Muscle of arm (tissue), 1 donor: ENCODE measurements at regions not wholly inside any gene's neighbourhood (a gene's known extent, or its start where the extent isn't known, plus 50 kb on each side); places are given as distances from the start of the nearest gene placed in this dataset.
"Not testable (repeated sequence)": the region's sequence is repeated elsewhere in the genome, so short reads cannot be mapped to it uniquely, and the experiment has no call there.

Experiments
- DNase-seq: peaks from one replicate; pipeline ENCODE4 v3.0.0-alpha.2; 2013

DNA sequence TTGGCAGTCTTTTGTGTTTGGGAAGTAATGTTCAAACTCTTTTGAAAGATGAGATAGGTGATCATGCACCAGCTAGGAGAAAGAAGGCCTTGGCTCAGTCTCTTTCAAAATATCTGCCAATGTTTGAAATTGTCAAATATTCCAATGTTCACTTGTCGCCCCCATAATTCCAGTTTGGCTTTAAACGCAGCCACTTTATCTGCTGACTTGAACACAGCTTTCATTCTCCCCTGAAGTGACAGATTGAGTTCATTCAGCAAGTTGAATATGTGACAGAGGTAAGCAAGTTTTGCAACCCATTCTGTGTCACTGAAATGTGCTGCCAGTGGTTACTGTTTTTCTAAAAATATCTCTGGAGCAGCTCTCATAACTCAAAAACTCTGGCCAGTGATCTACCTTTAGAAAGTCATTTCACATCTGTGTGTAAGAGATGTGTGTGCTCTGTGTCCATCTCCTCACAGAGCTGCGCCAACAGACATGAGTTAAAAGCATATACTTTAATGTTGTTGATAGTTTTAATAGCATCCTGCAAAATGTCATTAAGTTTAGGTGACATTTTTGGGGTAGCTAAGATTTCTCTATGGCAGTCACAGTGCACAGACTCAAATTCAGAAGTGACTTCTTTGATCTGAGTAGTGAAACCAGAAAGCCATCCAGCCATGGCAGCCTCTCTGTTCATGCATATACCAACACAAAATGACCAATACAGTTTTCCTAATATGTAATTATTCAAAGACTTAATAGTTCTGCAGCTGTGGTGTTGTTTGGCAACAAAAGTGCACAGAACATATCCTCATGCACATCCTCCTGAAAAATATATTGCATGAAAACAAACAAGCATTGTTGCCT, 614.3 kb upstream of the MIS18BP1 start:
- DNase-seq: no peak

DNA sequence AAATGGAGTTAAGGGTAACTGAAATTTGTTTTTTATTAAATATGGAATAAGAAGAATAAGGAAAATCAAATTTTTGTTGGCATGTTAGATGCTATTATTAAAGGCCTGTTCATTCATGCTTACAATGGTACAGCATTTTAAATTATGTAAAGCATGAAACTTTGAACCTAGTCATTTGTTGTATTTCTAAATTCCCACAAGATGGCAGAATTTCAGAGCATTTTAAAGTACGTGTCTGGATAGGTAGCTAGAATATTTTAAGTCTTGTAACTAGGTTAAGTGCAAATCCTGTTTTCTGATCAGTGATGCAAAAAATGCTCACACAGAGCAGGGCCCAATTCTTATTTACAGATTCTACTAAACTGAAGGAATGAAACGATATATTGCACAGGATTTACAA, 585.6 kb upstream of the MIS18BP1 start:
- DNase-seq: no peak

DNA sequence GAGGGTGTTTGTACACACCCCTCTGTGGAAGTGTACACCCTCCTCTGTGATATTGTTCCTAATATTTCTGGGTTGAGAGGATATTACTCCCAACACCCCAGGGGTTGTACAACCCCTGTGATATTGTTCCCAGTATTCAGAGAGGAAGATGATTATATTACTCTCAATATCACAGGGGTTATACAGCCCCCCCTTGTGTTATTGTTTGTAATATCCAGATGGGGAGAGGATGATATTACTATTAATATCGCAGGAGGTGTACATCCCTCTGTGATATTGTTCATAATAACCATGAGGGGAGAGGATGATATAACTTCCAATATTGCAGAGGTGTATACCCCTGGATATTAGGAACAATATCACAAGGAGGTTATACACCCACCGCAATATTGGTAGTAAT, 566.1 kb upstream of the MIS18BP1 start:
- no peak for DNase-seq

DNA sequence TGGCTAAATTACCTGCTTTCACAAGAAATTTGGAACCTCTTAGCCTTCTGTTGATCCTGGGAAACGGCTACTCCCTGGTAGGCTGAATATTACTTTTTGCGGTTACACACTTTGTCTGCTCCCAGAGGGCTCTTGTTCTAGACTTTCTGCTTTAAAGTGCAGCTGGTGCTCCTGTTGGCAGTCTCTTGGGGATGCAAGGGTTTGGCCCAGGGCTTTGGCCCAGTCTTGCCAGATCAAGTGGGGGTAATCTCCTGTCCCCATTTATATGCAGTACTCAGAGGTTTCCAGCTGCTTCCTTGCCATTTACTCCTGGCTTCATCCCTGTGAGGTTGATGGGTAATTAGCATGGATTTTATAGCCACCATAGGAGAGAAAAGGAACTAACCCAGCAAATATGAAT, 558.2 kb upstream of the MIS18BP1 start:
- DNase-seq: no peak

DNA sequence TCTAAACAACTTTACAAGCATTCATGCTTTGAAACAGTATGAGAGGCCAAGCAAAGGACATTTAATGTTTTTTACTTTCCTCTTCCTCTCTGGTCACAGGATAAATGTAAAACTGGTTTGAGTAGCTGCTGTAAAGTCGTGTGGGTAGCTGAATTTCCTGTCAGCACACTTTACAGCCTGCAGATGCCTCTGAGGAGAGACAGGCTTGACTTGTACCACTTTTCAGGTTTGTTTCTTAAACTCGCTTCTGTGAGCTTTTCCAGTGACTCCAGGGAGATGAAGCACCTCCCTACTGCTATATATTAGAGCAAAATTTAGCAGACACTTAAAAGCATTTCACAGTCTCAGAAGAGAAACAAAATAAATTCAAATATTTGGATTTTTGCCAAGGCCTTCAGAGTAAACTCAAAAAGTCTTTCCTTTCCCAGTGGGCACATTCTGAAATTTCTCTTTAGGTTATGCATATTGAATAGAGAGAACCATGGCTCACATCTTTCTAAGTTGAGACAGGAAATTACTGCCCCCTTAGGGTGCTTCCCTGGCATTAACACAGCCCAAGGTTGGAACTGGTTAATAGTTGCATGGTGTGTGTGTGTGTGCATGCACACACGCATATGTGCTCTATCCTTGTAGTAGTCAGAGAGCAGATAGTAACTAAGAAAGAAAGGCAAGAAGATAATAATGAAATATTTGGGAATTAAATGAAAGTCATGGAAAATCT, 557.3 kb upstream of the MIS18BP1 start:
- DNase-seq: no peak

DNA sequence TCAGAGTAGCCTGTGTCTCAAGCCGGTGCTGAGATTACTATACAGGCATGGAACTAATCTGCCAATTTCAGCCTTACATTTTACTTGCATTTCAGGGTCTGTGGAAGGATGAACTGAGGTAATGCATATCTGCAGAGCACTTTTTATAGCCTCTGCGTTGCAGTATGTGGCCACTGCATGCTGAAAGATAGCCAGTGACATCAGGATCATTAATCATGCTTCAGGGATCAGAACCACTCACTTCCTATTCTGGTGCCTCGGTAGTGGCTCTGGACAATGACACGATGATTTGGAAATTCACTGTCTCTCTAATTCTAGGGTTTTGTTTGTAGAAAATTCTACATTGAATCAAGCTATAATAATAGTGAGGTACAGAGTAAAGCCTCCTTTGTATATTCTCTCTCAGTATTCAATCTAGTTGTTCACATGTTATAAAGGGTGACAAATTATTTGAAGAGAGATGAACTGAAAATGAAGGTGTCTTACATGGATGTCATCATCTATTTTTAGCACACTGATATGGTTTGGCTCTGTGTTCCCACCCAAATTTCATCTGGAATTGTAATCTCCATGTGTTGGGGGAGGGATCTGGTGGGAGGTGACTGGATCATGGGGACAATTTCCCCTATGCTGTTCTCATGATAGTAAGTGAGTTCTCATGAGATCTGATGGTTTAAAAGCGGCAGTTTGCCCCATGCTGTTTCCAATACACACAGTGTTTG, 554.3 kb upstream of the MIS18BP1 start:
- no peak for DNase-seq

DNA sequence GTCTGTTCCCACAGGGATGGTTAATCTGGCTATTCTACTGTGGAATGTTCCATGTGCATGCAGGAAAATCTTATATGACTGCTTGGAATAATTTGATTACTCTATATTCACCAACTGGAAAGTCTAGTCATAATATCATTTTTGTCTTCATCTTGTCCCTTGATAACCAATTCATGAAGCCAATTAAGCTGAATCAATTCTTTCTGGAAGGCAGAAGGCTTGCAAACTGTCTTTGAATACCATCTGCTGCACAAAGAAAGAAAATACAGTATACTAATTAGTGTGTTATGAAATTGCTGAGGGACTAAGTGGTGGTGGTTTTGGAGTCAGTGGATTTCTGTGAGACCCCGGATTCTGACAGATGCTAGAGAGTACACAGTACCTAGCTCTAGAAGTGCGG, 546.5 kb upstream of the MIS18BP1 start:
- DNase-seq: no peak

DNA sequence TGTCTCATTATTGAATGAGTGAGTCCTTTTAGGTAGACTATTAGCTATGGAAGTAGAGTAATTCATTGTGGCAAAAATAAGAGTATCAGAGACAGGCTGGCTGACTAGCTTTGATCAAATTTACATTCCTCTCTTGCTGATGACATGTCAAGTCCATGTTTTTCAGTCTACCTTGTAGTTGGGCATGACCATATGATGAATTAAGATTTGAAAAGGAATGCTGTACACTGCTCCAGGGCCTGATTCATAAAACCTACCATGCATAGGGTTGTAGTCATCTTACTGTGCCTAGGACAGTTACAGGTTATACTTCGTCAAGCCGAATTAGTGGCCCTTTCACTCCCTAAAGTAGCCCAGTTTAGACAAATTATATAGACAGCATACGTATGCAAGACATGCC, 545.7 kb upstream of the MIS18BP1 start:
- no peak for DNase-seq

DNA sequence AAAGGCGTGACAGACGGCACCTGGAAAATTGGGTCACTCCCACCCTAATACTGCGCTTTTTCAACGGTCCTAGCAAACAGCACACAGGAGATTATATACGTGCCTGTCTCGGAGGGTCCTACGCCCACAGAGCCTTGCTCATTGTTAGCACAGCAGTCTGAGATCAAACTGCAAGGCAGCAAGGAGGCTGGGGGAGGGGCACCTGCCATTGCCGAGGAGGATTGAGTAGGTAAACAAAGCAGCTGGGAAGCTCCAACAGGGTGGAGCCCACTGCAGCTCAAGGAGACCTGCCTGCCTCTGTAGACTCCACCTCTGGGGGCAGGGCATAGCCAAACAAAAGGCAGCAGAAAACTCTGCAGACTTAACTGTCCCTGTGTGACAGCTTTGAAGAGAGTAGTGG, 543.0 kb upstream of the MIS18BP1 start:
- not testable (repeated sequence) for DNase-seq

DNA sequence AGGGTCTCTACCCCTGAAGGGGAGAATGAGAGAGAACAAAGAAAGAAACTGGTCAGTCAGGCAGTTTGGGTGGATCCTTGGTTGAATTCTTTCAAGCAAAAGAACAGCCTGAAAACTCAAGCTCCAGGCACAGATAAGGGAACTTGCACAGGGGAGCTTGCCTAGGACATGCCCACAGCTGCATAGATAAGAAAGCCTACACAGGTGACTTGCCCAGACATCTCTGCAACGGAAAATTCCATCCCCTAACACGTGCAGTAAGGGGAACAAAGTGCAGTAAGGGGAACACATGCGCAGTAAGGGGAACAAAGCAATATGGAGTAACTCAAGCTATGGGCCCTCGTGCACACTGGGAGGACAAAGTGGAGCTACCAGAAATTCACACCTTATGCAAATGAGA, 540.1 kb upstream of the MIS18BP1 start:
- DNase-seq: no peak

DNA sequence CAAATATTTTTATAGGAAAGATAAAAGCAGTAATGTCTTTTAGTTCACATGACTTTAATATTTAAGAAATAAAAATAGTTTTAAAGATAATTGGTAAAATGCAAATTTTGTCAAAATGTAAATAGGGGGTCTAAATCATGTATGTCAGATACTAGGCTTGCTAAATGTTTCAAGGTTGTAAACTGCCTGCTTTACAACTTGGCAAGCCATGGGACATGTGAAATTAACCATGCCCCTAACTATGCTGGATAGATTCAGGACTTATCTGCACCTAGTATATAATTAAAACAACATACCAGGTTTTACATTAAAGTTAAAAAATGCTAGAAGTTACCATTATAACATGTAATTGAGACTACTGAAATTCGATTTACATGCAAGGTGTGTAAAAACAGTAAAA, 537.3 kb upstream of the MIS18BP1 start:
- DNase-seq: no peak

DNA sequence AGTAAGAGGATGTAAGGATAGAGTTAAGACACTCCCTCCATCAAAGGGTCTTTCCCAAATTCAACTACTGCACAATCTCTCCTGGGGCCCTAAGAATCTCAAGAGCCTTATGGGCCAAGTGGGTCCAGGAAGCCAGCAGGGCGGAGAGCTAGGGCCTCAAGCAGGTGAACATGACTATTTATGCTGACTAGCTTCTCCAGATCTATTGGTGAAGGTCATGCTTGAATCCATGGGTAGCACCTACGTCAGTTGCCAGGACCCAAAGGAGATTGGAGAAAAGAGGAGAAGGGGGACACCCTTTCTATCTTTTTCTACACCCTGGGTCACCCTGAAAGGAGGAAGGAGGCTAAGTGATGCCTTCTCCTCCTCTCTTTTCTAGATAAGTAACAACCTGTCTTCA, 534.2 kb upstream of the MIS18BP1 start:
- no peak for DNase-seq

DNA sequence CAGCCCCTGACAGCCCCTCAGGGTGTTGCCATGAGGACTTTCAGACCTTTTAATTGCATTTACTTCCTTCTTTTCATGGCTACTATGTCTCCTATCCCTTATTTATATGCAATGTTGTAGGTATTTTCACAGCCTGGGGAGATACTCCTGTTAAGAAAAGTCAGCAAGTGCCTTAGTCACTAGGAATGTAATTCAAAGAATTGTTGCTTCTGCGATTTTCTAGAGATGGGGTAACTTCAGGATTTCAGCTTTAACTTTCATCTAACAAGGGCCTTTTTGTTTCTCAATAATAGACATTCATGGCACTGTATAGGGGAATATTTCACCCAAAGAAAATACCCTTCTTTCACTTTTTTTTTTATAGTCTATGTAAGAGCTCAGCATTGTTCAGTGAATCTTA, 533.3 kb upstream of the MIS18BP1 start:
- no peak for DNase-seq

DNA sequence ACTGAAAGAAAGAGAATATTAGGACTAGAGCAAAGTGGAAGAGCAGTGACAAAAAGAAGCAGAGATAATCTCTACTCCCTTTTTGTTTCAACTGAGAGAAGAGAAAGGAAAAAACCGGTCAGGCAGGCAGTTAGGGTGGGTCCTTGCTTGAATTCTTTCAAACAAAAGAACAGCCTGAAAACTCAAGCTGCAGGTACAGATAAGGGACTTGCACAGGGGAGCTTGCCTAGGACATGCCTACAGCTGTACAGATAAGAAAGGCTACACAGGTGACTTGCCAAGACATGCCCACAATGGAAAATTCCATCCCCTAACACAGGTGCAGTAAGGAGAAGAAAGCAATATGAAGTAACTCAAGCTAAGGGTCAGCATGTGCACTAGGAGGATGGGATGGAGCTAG, 532.2 kb upstream of the MIS18BP1 start:
- DNase-seq: no peak

DNA sequence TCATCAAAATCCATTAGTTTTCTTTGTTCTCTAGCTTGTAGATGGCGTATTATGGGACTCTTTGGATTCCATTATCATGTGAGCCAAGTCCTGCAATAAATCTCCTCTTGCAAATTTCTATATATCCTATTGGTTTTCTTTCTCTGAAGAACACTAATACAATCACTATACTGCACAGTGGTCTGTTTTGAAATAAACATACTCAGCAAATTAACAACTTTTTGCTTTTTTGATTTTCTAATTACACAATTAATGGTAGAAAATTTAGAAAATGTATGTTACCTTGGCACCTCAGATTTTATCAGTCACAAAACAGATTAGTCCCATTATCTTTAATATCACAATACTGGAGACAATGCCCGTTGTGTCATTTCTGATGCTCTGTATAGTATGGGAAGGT, 513.2 kb upstream of the MIS18BP1 start:
- no peak for DNase-seq

DNA sequence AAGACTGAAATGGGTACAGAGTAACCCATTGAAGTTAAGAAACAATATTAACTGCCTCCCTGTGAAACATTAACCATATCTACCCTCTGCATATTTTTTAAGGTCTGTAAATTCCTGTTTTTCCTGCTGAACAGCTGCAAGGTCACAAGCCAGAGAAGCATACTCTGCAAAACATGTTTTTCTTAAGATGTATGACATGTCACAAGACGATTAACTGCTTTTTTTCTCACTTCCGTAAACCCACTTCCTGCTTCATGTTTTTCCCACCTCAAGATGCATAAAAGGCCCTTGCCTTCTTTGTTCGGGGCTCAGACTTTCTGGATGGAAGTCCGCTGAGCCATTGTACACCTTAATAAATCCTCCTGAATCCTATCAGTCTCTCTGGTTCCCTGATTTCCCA, 504.7 kb upstream of the MIS18BP1 start:
- no peak for DNase-seq

DNA sequence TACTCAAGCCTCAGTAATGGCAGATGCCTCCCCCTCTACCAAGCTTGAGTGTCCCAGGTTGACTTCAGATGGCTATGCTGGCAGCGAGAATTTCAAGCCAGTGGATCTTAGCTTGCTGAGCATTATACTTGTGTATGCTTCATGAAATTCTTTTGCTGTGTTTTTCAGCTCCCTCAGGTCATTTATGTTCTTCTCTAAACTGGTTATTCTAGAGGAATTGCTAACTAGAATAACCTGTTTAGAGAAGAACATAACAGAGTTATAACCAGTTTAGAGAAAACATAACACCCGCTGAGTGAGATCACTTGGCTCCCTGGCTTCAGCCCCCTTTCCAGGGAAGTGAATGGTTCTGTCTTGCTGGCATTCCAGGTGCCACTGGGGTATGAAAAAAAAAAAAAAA, 503.4 kb upstream of the MIS18BP1 start:
- not testable (repeated sequence) for DNase-seq

DNA sequence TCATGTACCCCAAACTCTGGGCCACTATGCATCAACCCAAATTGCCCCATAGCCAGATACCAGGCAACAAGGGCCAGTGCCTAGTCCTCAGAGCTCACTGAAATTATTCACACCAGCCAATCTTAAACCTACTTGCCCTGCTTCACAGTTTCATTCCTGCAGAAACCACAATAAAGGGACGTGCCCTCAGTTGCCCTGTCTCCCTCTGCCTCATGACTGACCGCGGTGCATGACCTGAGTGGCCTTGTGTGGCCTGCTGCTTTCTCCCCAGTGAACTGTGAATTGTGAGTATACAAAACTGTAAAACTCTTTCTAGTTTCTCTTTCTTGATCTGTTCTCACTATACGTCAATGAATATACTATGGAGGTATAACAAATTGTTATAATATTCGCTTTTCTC, 490.9 kb upstream of the MIS18BP1 start:
- no peak for DNase-seq

DNA sequence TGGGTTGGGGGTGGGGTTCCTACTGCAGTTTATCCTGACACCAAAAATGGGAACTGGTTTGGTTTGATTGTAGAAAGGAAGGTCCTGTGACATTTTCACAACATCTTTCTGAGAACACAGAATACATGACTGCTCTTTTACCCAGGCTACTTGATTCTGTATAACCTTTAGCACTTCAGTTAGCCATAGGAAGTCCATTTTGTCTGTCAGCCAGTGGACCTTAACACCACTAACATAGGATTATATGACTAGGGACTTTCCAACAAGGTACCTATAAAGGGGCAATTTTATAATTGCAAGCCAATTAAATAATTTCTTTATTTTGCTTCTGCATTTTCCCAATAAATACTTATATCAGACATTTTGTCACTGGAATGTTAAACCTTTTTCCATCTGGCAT, 489.2 kb upstream of the MIS18BP1 start:
- DNase-seq: no peak

DNA sequence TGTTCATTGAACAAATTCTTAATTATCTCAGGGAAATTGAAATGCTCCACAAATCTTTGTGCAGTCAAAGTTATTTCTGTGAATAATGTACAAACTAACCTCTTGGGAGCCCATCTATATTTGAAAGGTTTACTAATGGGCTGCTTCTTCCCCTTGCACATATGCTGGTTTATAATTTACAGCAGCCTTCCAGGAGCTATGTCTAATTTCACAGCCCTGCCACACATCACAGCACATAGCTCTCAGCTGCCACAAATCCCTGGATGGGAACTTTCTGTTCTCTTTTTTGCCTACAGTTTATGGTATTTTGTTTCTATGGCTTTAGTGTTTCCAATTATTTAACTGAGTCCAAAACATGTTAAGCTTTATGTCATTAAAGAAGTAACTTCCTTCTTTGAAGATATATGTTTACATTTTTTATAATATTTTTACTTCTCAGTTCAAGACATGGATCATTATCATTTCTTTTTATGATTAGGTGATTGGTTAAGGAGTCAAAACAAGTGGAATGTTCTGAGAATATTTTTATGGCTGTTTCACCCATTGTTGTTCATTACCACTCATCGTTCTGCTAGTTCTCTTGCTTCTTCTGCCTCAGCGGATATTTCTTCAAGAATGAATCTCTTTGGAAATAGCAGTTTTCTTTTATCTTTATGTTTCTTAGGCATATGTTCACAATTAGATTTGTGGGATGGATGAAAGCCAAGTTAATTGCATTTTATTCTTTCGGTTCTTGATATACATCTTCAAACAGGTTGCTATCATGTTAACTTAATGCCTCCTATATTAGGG, 475.6 kb upstream of the MIS18BP1 start:
- no peak for DNase-seq

DNA sequence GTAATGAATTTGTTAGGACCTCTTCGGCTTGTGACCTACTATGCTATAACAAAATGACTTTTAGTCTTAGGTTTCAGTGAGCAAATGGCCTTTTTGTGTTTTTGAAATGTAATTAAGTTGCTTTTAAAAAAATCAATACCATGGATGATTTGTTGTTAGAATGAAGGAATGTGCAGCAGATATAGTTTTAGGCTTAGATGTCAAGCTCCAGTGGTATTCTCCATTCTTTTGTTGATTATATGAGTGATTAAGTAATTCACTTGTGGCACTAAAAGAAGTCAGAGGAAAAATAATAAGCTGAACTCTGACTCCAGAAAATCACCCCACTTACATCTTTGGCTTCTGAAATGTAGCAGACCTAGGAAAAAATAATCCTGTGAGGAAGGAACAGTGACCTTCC, 474.1 kb upstream of the MIS18BP1 start:
- DNase-seq: no peak

DNA sequence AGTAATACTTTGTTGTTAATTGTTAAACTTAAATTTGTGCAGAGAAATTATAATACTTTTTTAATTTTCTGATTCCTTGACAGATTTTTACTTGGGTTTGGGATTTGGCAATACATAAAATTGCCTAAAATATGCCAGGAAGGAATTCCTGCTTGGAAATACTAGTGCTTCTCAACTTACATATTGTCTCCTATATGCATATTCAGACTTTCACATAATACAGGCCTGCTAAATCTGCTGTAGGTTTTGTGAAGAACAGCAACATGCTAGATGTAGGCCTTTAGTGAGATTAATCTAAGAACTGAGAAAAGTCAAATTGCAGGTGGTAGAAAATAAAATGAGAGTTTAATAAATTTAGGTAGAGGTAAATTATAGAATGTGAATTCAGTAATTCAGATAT, 468.5 kb upstream of the MIS18BP1 start:
- no peak for DNase-seq
